A673 (cell line): ENCODE measurements at regions not wholly inside any gene's neighbourhood (a gene's known extent, or its start where the extent isn't known, plus 50 kb on each side); places are given as distances from the start of the nearest gene placed in this dataset.

Source experiments
- BruUV-seq: library from RNA; stranded (reverse); fragments of 400-500 nt; replicated peaks from 2 replicates; lab custom pipeline; 2021; lab: Mats Ljungman, UMichigan
- CTCF ChIA-PET: fragments of 300-600 bp; sonication (Branson Sonifier 250); formaldehyde crosslinking; loops from one replicate; lab custom pipeline; 2022; ENCODE audit warnings: antibody characterized with exemption; lab: Charles Lee
- POLR2A ChIA-PET: fragments of 300-600 bp; sonication (Branson Sonifier 250); formaldehyde crosslinking; loops from one replicate; lab custom pipeline; 2022; ENCODE audit warnings: antibody characterized with exemption; ENCODE audit not compliant: low non-redundant PET; lab: Charles Lee
- DNase-seq: peaks from one replicate; pipeline ENCODE4 v3.0.0-alpha.2; 2015; ENCODE audit warnings: low spot score
- H3K27ac ChIP-seq: fragments of 200-600 bp; sonication (generic); 2 replicates; pipeline ENCODE4 v1.5.1; 2016; ENCODE audit warnings: mixed run types, low read depth, mild to moderate bottlenecking, mixed read lengths, antibody characterized with exemption, low read length; ENCODE audit not compliant: poor library complexity, severe bottlenecking
- H3K27me3 ChIP-seq: fragments of 200-600 bp; sonication (generic); replicated peaks from 2 replicates; pipeline ENCODE4 v1.6.1; 2017; ENCODE audit warnings: mixed run types, low read depth, mild to moderate bottlenecking, mixed read lengths, antibody characterized with exemption, low read length; ENCODE audit not compliant: insufficient read depth, poor library complexity
- H3K36me3 ChIP-seq: fragments of 200-600 bp; sonication (generic); 2 replicates; pipeline ENCODE4 v1.6.1; 2016; ENCODE audit warnings: mixed run types, mild to moderate bottlenecking, mixed read lengths, antibody characterized with exemption, low read length; ENCODE audit not compliant: insufficient read depth, poor library complexity, severe bottlenecking
- H3K4me1 ChIP-seq: fragments of 200-600 bp; sonication (generic); 2 replicates; pipeline ENCODE4 v1.6.1; 2017; ENCODE audit warnings: mixed run types, mild to moderate bottlenecking, mixed read lengths, antibody characterized with exemption, low read length; ENCODE audit not compliant: insufficient read depth, poor library complexity, severe bottlenecking
- H3K4me3 ChIP-seq: fragments of 200-600 bp; sonication (generic); 2 replicates; pipeline ENCODE4 v1.5.1; 2016; ENCODE audit warnings: low read depth, mixed run types, mild to moderate bottlenecking, mixed read lengths, low read length; ENCODE audit not compliant: poor library complexity, severe bottlenecking
- H3K9me3 ChIP-seq: fragments of 200-600 bp; sonication (generic); 2 replicates; pipeline ENCODE4 v1.6.1; 2016; ENCODE audit warnings: mixed run types, low read depth, mild to moderate bottlenecking, mixed read lengths, antibody characterized with exemption, low read length; ENCODE audit not compliant: poor library complexity, severe bottlenecking
- CTCF ChIP-seq: fragments of 300-800, 200-600 bp; sonication (generic); conservative IDR thresholded peaks from 2 replicates; pipeline ENCODE4 v1.5.1; 2017; ENCODE audit warnings: low read depth, mild to moderate bottlenecking, antibody characterized with exemption, low read length, moderate library complexity, mixed read lengths
- EZH2 ChIP-seq: fragments of 200-600 bp; sonication (generic); IDR thresholded peaks from 2 replicates; pipeline ENCODE4 v1.6.1; 2017; ENCODE audit warnings: borderline replicate concordance, low read depth, mild to moderate bottlenecking, mixed read lengths, antibody characterized with exemption, low read length; ENCODE audit not compliant: poor library complexity, severe bottlenecking
- intact Hi-C: fragments of 100-400 bp; cut with micrococcal nuclease; formaldehyde crosslinking; loops from one replicate; pipeline ENCODE4 v1.10.0; 2022; ENCODE audit not compliant: unreplicated experiment

- POLR2A ChIA-PET = no interaction called here
- Histone ChIP-seq H3K4me3 (no peak overlapping the region), H3K27ac (no peak overlapping the region), H3K36me3 (no peaks in the 10 kb centered on the region), H3K4me1 (peaks cover 9% of the 10 kb centered on the region), H3K27me3 (no peaks in the 10 kb centered on the region), H3K9me3 (no peaks in the 10 kb centered on the region)
- BruUV-seq = no TSS peak
- TF ChIP-seq CTCF (no peak), EZH2 (no peak)
- no peak for DNase-seq
- intact Hi-C loops = no loop called here
- CTCF ChIA-PET = no interaction called here
Observed at GRCh38 chr7:42429339-42429738, 192.3 kb upstream of the GLI3 start.

GRCh38 chr7:42426163-42426562 lies 189.2 kb upstream of the GLI3 start:
- H3K27me3 ChIP-seq = no peaks in the 10 kb centered on the region
- no peaks in the 10 kb centered on the region for H3K9me3 ChIP-seq
- no peak overlapping the region for H3K27ac ChIP-seq
- H3K4me3 ChIP-seq = no peak overlapping the region
- ChIA-PET POLR2A (no interaction called here), CTCF (no interaction called here)
- no peaks in the 10 kb centered on the region for H3K36me3 ChIP-seq
- DNase-seq = no peak
- no TSS peak for BruUV-seq
- intact Hi-C loops = no loop called here
- peaks cover 9% of the 10 kb centered on the region for H3K4me1 ChIP-seq
- no peak for TF ChIP-seq EZH2
- TF ChIP-seq CTCF = no peak

- H3K27ac ChIP-seq = no peak overlapping the region
- CTCF ChIA-PET = no interaction called here
- H3K4me1 ChIP-seq = no peaks in the 10 kb centered on the region
- POLR2A ChIA-PET = no interaction called here
- no peak overlapping the region for H3K4me3 ChIP-seq
- H3K36me3 ChIP-seq = no peaks in the 10 kb centered on the region
- intact Hi-C loops = no loop called here
- H3K9me3 ChIP-seq = no peaks in the 10 kb centered on the region
- no TSS peak for BruUV-seq
- DNase-seq = no peak
- no peaks in the 10 kb centered on the region for H3K27me3 ChIP-seq
- TF ChIP-seq EZH2 (no peak), CTCF (no peak)
Observed at GRCh38 chr7:42414941-42415505, 178.0 kb upstream of the GLI3 start.
